Cardiac muscle cell (in vitro differentiated cells and primary cell): ENCODE measurements at regions not wholly inside any gene's neighbourhood (a gene's known extent, or its start where the extent isn't known, plus 50 kb on each side); places are given as distances from the start of the nearest gene placed in this dataset.

Experiments
- DNase-seq, 2 donors: peaks; one replicate each; pipeline versions ENCODE4 v3.0.0 to v3.0.0-alpha.2; 2010 to 2017; ENCODE audit warnings: low read depth in 1 of 2, low spot score in 1 of 2
- H3K27ac ChIP-seq: fragments of 200-600 bp; sonication (generic); 2 replicates; pipeline ENCODE4 v1.5.1; 2016
- H3K27me3 ChIP-seq: fragments of 200-600 bp; sonication (generic); 2 replicates; pipeline ENCODE4 v1.6.0; 2016; ENCODE audit warnings: control low read depth
- H3K36me3 ChIP-seq: fragments of 200-600 bp; sonication (generic); 2 replicates; pipeline ENCODE4 v1.5.1; 2016; ENCODE audit warnings: control low read depth
- H3K4me1 ChIP-seq: fragments of 200-600 bp; sonication (generic); 2 replicates; pipeline ENCODE4 v1.8.1; 2017; ENCODE audit warnings: low read depth, mild to moderate bottlenecking, mixed run types
- H3K4me3 ChIP-seq: fragments of 200-600 bp; sonication (generic); 2 replicates; pipeline ENCODE4 v1.5.1; 2016; ENCODE audit warnings: mild to moderate bottlenecking
- H3K9me3 ChIP-seq: fragments of 200-600 bp; sonication (generic); 2 replicates; pipeline ENCODE4 v1.5.1; 2017; ENCODE audit warnings: low read depth, mild to moderate bottlenecking, control low read depth
- TF ChIP-seq, protein P1 (sequence below): IDR thresholded peaks from 2 replicates; pipeline ENCODE4 v1.5.1; 2012; ENCODE audit warnings: low read depth, mild to moderate bottlenecking, low read length

DNA sequence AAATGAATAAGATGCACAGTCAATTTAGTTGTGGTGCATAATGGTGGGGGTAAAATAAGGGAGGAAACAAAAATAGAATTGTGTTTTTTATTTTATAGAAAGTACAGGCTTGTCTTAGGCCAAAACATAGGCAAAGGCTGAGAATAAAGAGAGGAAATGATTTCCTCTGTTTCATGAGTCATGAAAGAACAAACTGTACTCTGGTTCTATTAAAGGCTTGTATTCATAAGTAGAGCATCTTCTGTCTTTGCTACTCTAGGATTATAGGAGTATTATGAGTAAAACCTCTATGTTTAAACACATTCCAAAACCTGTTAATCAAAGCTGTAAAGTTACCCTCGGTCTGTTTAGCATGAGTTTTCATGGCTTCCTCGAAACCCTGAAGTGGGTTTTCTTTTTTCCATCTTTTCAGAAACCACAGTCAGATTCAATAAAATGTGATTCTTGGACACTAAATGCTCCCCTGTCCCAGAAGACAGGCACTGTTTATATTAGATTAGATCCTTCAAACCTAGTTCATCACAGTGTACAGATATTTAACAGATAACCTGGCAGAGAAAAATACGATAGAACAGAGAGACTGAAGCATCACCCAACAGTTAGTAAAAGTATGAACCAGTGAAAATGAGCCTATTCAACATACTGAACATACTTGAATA lies 473.9 kb upstream of the CYLC2 start:
- no peaks in the 10 kb centered on the region for H3K4me1 ChIP-seq

DNA sequence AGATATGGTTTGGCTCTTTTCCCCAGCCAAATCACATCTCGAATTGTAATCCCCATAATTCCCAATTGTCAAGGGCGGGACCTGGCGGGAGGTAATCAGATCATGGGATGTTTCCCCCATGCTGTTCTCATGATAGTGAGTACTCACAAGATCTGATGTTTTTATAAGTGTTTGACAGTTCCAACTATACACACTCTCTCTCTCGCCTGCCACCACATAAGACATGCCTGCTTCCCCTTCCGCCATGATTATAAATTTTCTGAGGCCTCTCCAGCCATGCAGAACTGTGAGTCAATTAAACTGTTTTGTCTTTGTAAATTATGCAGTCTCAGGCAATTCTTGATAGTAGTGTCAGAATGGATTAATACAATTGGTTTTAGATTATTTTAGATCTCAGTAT lies 475.7 kb upstream of the CYLC2 start:
- Histone ChIP-seq H3K4me1 (no peaks in the 10 kb centered on the region), H3K36me3 (no peaks in the 10 kb centered on the region), H3K27ac (no peak overlapping the region), H3K4me3 (no peak overlapping the region), H3K9me3 (no peaks in the 10 kb centered on the region), H3K27me3 (no peaks in the 10 kb centered on the region)
- no peak for DNase-seq
- TF ChIP-seq, protein P1, sequence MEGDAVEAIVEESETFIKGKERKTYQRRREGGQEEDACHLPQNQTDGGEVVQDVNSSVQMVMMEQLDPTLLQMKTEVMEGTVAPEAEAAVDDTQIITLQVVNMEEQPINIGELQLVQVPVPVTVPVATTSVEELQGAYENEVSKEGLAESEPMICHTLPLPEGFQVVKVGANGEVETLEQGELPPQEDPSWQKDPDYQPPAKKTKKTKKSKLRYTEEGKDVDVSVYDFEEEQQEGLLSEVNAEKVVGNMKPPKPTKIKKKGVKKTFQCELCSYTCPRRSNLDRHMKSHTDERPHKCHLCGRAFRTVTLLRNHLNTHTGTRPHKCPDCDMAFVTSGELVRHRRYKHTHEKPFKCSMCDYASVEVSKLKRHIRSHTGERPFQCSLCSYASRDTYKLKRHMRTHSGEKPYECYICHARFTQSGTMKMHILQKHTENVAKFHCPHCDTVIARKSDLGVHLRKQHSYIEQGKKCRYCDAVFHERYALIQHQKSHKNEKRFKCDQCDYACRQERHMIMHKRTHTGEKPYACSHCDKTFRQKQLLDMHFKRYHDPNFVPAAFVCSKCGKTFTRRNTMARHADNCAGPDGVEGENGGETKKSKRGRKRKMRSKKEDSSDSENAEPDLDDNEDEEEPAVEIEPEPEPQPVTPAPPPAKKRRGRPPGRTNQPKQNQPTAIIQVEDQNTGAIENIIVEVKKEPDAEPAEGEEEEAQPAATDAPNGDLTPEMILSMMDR: no peak

More for the DNA sequence above, 473.9 kb upstream of the CYLC2 start:
- DNase-seq: no peak
- Histone ChIP-seq H3K36me3 (no peaks in the 10 kb centered on the region), H3K9me3 (no peaks in the 10 kb centered on the region), H3K27me3 (no peaks in the 10 kb centered on the region), H3K27ac (no peak overlapping the region), H3K4me3 (no peak overlapping the region)
- TF ChIP-seq, protein P1: no peak

DNA sequence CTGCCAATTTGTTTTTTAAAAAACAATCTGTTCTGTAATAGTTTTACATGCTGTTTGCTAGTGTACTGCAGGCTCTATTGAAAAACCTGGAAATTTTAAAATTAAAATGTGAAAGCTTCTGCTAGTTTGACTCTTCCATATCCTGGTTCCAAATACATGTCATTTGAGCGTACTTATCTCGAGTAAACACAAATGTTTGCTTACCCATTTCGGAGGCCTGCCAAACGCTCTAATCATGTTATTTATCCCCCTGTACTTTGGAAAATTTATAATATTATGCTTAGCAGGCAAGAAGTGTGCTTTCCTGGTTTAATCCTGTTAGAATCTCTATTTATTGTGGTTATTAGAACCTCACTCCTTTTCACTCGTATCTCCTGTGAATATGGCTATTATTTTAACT lies 476.8 kb upstream of the CYLC2 start:
- no peak for DNase-seq
- Histone ChIP-seq H3K4me1 (no peaks in the 10 kb centered on the region), H3K27me3 (no peaks in the 10 kb centered on the region), H3K9me3 (no peaks in the 10 kb centered on the region), H3K4me3 (no peak overlapping the region), H3K36me3 (no peaks in the 10 kb centered on the region), H3K27ac (no peak overlapping the region)
- TF ChIP-seq, protein P1: no peak

DNA sequence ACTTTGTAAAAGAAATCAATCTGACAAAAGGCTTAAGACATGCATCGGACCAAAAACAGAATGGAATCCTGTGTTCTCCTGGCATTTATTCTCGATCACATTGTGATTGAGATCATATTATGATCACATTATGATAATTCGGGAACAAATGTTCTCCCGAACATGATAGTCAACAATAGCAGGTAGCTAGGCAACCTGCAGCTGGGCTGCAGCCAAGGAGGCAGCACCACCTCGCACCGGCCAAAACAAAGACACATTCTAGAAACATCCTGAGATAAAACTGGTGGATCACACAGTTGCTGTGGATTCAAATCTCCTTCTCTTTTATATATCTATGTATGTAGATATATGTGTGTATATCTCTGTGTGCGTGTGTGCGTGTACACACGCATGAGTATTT lies 480.6 kb upstream of the CYLC2 start:
- Histone ChIP-seq H3K4me3 (no peak overlapping the region), H3K27ac (no peak overlapping the region), H3K27me3 (no peaks in the 10 kb centered on the region), H3K36me3 (no peaks in the 10 kb centered on the region), H3K9me3 (no peaks in the 10 kb centered on the region), H3K4me1 (no peaks in the 10 kb centered on the region)
- TF ChIP-seq, protein P1: no peak
- DNase-seq: no peak

DNA sequence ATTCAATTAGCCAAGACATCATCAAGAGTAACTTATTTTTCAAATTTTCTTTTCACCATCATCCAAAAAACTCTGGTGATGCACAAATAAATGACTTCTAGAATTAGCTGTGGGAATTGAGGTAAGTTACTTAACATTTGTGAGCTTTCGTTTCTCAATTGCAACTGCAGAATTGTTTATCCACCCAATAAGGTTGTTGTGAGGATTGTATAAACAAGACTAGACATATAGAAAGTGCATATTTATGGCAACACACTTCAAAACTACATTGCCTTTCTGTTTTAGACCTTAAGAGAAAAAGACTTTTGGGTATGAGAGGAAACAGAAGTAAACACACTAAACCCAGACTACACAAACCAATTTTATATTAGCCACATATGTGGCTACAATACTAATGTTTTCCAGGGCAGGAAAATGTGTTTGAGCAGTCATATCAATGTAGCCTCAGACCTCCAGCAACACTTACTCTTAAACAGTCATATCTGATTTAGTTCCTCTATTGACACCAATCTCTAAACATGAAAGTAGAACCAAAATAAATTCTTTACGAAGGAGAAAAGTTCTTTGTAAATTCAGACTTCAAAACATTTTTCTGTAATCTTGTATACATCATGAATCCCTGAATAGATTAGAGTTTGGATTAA lies 488.0 kb upstream of the CYLC2 start:
- H3K4me3 ChIP-seq: no peak overlapping the region
- no peaks in the 10 kb centered on the region for H3K4me1 ChIP-seq
- no peak overlapping the region for H3K27ac ChIP-seq
- no peaks in the 10 kb centered on the region for H3K9me3 ChIP-seq
- no peak for DNase-seq
- TF ChIP-seq, protein P1: no peak
- H3K36me3 ChIP-seq: no peaks in the 10 kb centered on the region
- H3K27me3 ChIP-seq: no peaks in the 10 kb centered on the region
